PFSK-1 (cell line): ENCODE measurements at regions not wholly inside any gene's neighbourhood (a gene's known extent, or its start where the extent isn't known, plus 50 kb on each side); places are given as distances from the start of the nearest gene placed in this dataset.

Experiments
- FOXP2 ChIP-seq: optimal IDR thresholded peaks from 2 replicates; pipeline ENCODE3; 2011; ENCODE audit warnings: borderline replicate concordance, control low read depth, inconsistent platforms; ENCODE audit not compliant: insufficient read depth; ENCODE audit errors: extremely low read length, extremely low read depth
- POLR2AphosphoS5 ChIP-seq: IDR thresholded peaks from 2 replicates; pipeline ENCODE4 v1.6.1; 2012; ENCODE audit warnings: low read depth, mild to moderate bottlenecking, control low read depth, low read length, moderate library complexity
- REST ChIP-seq, 2 experiments: IDR thresholded peaks; 2 replicates each; pipeline versions ENCODE4 v1.6.1 to v1.8.0; 2011 to 2012; ENCODE audit warnings: low read depth in 2 of 2, low read length in 2 of 2, control low read depth in 1 of 2, inconsistent platforms in 1 of 2, mild to moderate bottlenecking in 1 of 2, moderate library complexity in 1 of 2; ENCODE audit not compliant: insufficient read depth in 1 of 2
- SIN3A ChIP-seq: IDR thresholded peaks from 2 replicates; pipeline ENCODE4 v1.6.1; 2012; ENCODE audit warnings: mild to moderate bottlenecking, low read length, moderate library complexity, borderline replicate concordance; ENCODE audit not compliant: insufficient read depth
- TAF1 ChIP-seq: IDR thresholded peaks from 2 replicates; pipeline ENCODE4 v1.6.1; 2012; ENCODE audit warnings: low read length, control low read depth, borderline replicate concordance; ENCODE audit not compliant: insufficient read depth

GRCh38 chr3:124640635-124641306, 89.5 kb upstream of the UMPS start:
- TF ChIP-seq FOXP2 = no peak
- TF ChIP-seq SIN3A = no peak
- TF ChIP-seq REST (IDR thresholded peaks at IDR 0.05; ENCODE audit: insufficient read depth in 1 of 2, low read depth in 2 of 2, low read length in 2 of 2) = no peak
- no peak for TF ChIP-seq TAF1
- TF ChIP-seq POLR2AphosphoS5 = no peak

- TF ChIP-seq TAF1 (no peak), FOXP2 (no peak), POLR2AphosphoS5 (no peak), SIN3A (no peak), REST (IDR thresholded peaks at IDR 0.05; ENCODE audit: insufficient read depth in 1 of 2, low read depth in 2 of 2, low read length in 2 of 2) (no peak)
These were observed 86.8 kb upstream of the UMPS start for GRCh38 chr3:124643453-124643852.

- TF ChIP-seq TAF1 = no peak
- no peak for TF ChIP-seq FOXP2
These were observed 81.7 kb upstream of the UMPS start for GRCh38 chr3:124648551-124648950.

DNA sequence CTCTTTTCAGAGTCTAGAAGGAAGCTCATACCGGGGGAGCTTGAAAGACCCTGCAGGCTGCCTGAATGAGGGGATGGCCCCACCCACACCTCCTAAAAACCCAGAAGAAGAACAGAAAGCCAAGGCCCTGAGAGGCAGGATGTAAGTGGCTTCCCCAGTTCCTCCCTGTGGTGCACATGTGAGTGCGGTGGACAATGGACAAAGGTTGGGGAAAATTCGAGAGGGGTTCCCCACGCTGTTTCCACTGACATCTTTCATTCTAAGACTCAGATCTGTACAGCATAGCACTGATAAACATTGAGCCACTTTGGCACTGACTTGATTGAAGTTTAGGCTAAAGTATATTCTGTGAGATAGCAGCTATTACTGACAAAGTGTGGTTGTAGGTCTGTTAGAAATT, 79.5 kb upstream of the UMPS start:
- no peak for TF ChIP-seq POLR2AphosphoS5
- TF ChIP-seq FOXP2 = no peak
- no peak for TF ChIP-seq TAF1
- TF ChIP-seq REST (IDR thresholded peaks at IDR 0.05; ENCODE audit: insufficient read depth in 1 of 2, low read depth in 2 of 2, low read length in 2 of 2) = no peak
- TF ChIP-seq SIN3A = no peak

DNA sequence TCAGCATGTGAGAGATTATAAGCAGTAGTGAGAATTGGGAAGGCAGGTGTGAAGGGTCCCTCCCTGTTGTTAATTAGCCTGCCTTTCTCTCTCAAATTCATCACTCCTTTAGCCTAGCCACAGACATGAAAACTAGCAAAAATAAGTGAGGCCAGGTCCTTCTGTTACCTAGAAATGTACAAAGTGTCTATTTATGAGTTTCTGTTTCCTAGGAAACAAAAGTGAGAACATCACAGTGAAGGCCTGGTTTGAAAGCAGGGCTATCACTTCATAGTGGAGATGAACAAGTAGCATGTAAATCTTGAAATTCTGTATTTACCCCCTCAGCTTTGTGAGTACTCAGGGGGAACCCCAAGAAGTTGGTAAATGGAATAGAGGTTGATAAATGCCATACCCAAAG, 78.2 kb upstream of the UMPS start:
- TF ChIP-seq REST (IDR thresholded peaks at IDR 0.05; ENCODE audit: insufficient read depth in 1 of 2, low read depth in 2 of 2, low read length in 2 of 2) (no peak), SIN3A (no peak), FOXP2 (no peak), POLR2AphosphoS5 (no peak), TAF1 (no peak)
